IMR-90 (cell line): ENCODE measurements at regions not wholly inside any gene's neighbourhood (a gene's known extent, or its start where the extent isn't known, plus 50 kb on each side); places are given as distances from the start of the nearest gene placed in this dataset.

Experiments
- ATAC-seq: fragments of 200-7000 bp; cut with Tn5 transposase; 2 replicates; pipeline ENCODE4 v1.9.1; 2020; ENCODE audit warnings: low read depth, mild to moderate bottlenecking, moderate library complexity
- BruUV-seq: library from RNA; stranded (reverse); fragments of 400-500 nt; replicated peaks from 2 replicates; lab custom pipeline; 2021; lab: Mats Ljungman, UMichigan
- CTCF ChIA-PET: fragments of 300-600 bp; formaldehyde crosslinking; extraction: SDS; loops from one replicate; lab custom pipeline; 2021; ENCODE audit warnings: antibody characterized with exemption; lab: Yijun Ruan, JAX
- POLR2A ChIA-PET: fragments of 300-600 bp; sonication (Branson Sonifier 250); formaldehyde crosslinking; loops from one replicate; lab custom pipeline; 2022; ENCODE audit warnings: antibody characterized with exemption; ENCODE audit not compliant: unreplicated experiment; lab: Charles Lee
- DNase-seq: peaks from one replicate; pipeline ENCODE4 v3.0.0; 2013
- H2AFZ ChIP-seq: replicated peaks from 2 replicates; pipeline ENCODE3; 2013; ENCODE audit warnings: low read length, mild to moderate bottlenecking; ENCODE audit not compliant: poor library complexity
- H2AK5ac ChIP-seq: 2 replicates; pipeline ENCODE4 v1.6.1; 2013; ENCODE audit warnings: low read depth, low read length, inconsistent platforms
- H2AK9ac ChIP-seq: replicated peaks from 2 replicates; pipeline ENCODE3; 2013; ENCODE audit warnings: mild to moderate bottlenecking, low read depth, low read length, moderate library complexity; ENCODE audit not compliant: poor library complexity
- H2BK120ac ChIP-seq: 2 replicates; pipeline ENCODE4 v1.6.1; 2013; ENCODE audit warnings: low read depth, low read length, inconsistent platforms
- H2BK15ac ChIP-seq: 3 replicates; pipeline ENCODE4 v1.6.1; 2013; ENCODE audit warnings: low read depth, low read length, inconsistent platforms
- H2BK20ac ChIP-seq: 2 replicates; pipeline ENCODE4 v1.6.1; 2013; ENCODE audit warnings: low read depth, mild to moderate bottlenecking, inconsistent platforms, low read length, moderate library complexity
- H2BK5ac ChIP-seq: 2 replicates; pipeline ENCODE4 v1.6.1; 2013; ENCODE audit warnings: mild to moderate bottlenecking, low read depth, low read length, inconsistent platforms; ENCODE audit not compliant: poor library complexity, severe bottlenecking
- H3K14ac ChIP-seq: replicated peaks from 2 replicates; pipeline ENCODE4 v1.6.1; 2013; ENCODE audit warnings: low read depth, low read length, inconsistent platforms
- H3K18ac ChIP-seq: 2 replicates; pipeline ENCODE4 v1.6.1; 2013; ENCODE audit warnings: low read depth, low read length, control low read depth
- H3K23ac ChIP-seq: 2 replicates; pipeline ENCODE4 v1.6.1; 2013; ENCODE audit warnings: low read depth, low read length, inconsistent platforms
- H3K27ac ChIP-seq: 2 replicates; pipeline ENCODE4 v1.5.1; 2013; ENCODE audit warnings: mild to moderate bottlenecking, control low read depth, low read length; ENCODE audit not compliant: insufficient read depth
- H3K27me3 ChIP-seq: 2 replicates; pipeline ENCODE4 v1.6.1; 2013; ENCODE audit warnings: low read length; ENCODE audit not compliant: control insufficient read depth, insufficient read depth
- H3K36me3 ChIP-seq: 2 replicates; pipeline ENCODE4 v1.6.1; 2013; ENCODE audit warnings: low read length, mixed read lengths; ENCODE audit not compliant: control insufficient read depth, insufficient read depth
- H3K4ac ChIP-seq: 2 replicates; pipeline ENCODE4 v1.6.1; 2013; ENCODE audit warnings: low read depth, low read length, inconsistent platforms
- H3K4me1 ChIP-seq: 2 replicates; pipeline ENCODE4 v1.6.1; 2013; ENCODE audit warnings: low read length, mixed read lengths; ENCODE audit not compliant: control insufficient read depth, insufficient read depth
- H3K4me2 ChIP-seq: 2 replicates; pipeline ENCODE4 v1.6.1; 2013; ENCODE audit warnings: low read depth, mild to moderate bottlenecking, control low read depth, low read length, moderate library complexity
- H3K4me3 ChIP-seq: 2 replicates; pipeline ENCODE4 v1.5.1; 2013; ENCODE audit warnings: low read depth, mild to moderate bottlenecking, control low read depth, low read length, moderate library complexity; ENCODE audit not compliant: insufficient read depth
- H3K56ac ChIP-seq: 2 replicates; pipeline ENCODE4 v1.6.1; 2013; ENCODE audit warnings: low read length, inconsistent platforms; ENCODE audit not compliant: insufficient read depth; ENCODE audit errors: extremely low read depth
- H3K79me1 ChIP-seq, 2 experiments: 2 replicates each; pipeline ENCODE4 v1.6.1; 2013; ENCODE audit warnings: low read length in 2 of 2, inconsistent platforms in 1 of 2, low read depth in 1 of 2
- H3K9ac ChIP-seq: 2 replicates; pipeline ENCODE4 v1.6.1; 2013; ENCODE audit warnings: low read depth, low read length, control low read depth
- H3K9me1 ChIP-seq: 2 replicates; pipeline ENCODE4 v1.6.1; 2013; ENCODE audit warnings: low read length, inconsistent platforms; ENCODE audit not compliant: insufficient read depth
- H3K9me3 ChIP-seq: 2 replicates; pipeline ENCODE4 v1.6.1; 2013; ENCODE audit warnings: low read length; ENCODE audit not compliant: control insufficient read depth, insufficient read depth
- H4K20me1 ChIP-seq: 2 replicates; pipeline ENCODE4 v1.6.1; 2013; ENCODE audit warnings: low read length, inconsistent platforms; ENCODE audit not compliant: insufficient read depth
- H4K5ac ChIP-seq: 2 replicates; pipeline ENCODE4 v1.6.1; 2013; ENCODE audit warnings: mild to moderate bottlenecking, low read depth, low read length, control low read depth
- H4K8ac ChIP-seq, 2 experiments: 2 replicates each; pipeline ENCODE4 v1.6.1; 2013; ENCODE audit warnings: low read depth in 2 of 2, low read length in 2 of 2, control low read depth in 1 of 2, inconsistent platforms in 1 of 2
- H4K91ac ChIP-seq: 2 replicates; pipeline ENCODE4 v1.6.1; 2013; ENCODE audit warnings: low read depth, low read length, inconsistent platforms; ENCODE audit not compliant: insufficient read depth
- MAZ ChIP-seq: IDR thresholded peaks from 2 replicates; pipeline ENCODE4 v1.6.1; 2012; ENCODE audit warnings: low read depth, mild to moderate bottlenecking, low read length, improper control_type of control experiment, moderate library complexity, borderline replicate concordance
- SMC3 ChIP-seq: fragments of 150-350 bp; IDR thresholded peaks from 2 replicates; pipeline ENCODE4 v1.6.1; 2016; ENCODE audit warnings: low read depth, mild to moderate bottlenecking, antibody characterized with exemption, low read length, moderate library complexity
- WGBS, 2 experiments: methylation state at CpG; one replicate each; pipeline versions ENCODE4 v1.1.5 to v1.1.7; 2013; ENCODE audit warnings: missing lambda C conversion rate in 2 of 2; ENCODE audit not compliant: insufficient read length in 1 of 2; ENCODE audit errors: extremely low coverage in 2 of 2; 5-methylcytosine and 5-hydroxymethylcytosine counted together
- dilution Hi-C: fragments of 300-500 bp; cut with HindIII; formaldehyde crosslinking; loops from one replicate; pipeline ENCODE4 v1.14.3; 2018; ENCODE audit warnings: low sequenced_read_pairs; ENCODE audit not compliant: unreplicated experiment
- in situ Hi-C: fragments of 300-500 bp; cut with MboI; formaldehyde crosslinking; loops from 3 replicates; pipeline ENCODE4 v1.14.3; 2019; ENCODE audit warnings: low sequenced_read_pairs, inconsistent platforms, mixed read lengths
- intact Hi-C: fragments of 100-400 bp; cut with micrococcal nuclease; formaldehyde crosslinking; loops from 2 replicates; pipeline ENCODE4 v1.10.0; 2022

GRCh38 chr1:59133997-59134396, 162.9 kb upstream of the FGGY start:
- H3K9me3 ChIP-seq = no peaks in the 10 kb centered on the region
- no peak overlapping the region for H2BK120ac ChIP-seq
- H3K27ac ChIP-seq = no peak overlapping the region
- no peak overlapping the region for H3K14ac ChIP-seq
- H3K36me3 ChIP-seq = no peaks in the 10 kb centered on the region
- H3K79me1 ChIP-seq = no peaks in the 10 kb centered on the region
- no peak overlapping the region for H3K23ac ChIP-seq
- H4K8ac ChIP-seq = no peak overlapping the region
- CTCF ChIA-PET = interaction anchor here (0.6 to 1.5 kb wide), 3 partner anchors 9 to 512 kb away, joined by 3 read pairs; no protein-coding TSS in a partner anchor
- dilution Hi-C loops = no loop called here
- 0 out of 2 replicates have a peak overlapping the region, but pooled peaks have one; percentile 14 for H2BK20ac ChIP-seq
- no peak overlapping the region for H3K9ac ChIP-seq
- H3K4me1 ChIP-seq = peaks cover under 1% of the 10 kb centered on the region
- H4K5ac ChIP-seq = no peak overlapping the region
- DNase-seq (no peak), ATAC-seq (no peak)
- POLR2A ChIA-PET = no interaction called here
- H3K4me3 ChIP-seq = no peak overlapping the region
- intact Hi-C loops = no loop called here
- H4K91ac ChIP-seq = no peak overlapping the region
- H3K4ac ChIP-seq = no peak overlapping the region
- H3K4me2 ChIP-seq = no peak overlapping the region
- peaks cover 2% of the 10 kb centered on the region; the same call in 1 of the 2 replicates for H3K9me1 ChIP-seq
- 0 out of 2 replicates have a peak overlapping the region, but pooled peaks have one; percentile 65 for H2AK5ac ChIP-seq
- H2BK15ac ChIP-seq = 0 out of 3 replicates have a peak overlapping the region, but pooled peaks have one; percentile 10
- BruUV-seq = no TSS peak
- H2BK5ac ChIP-seq = no peak overlapping the region
- H2AK9ac ChIP-seq = no peak overlapping the region
- no peak overlapping the region for H2AFZ ChIP-seq
- H3K56ac ChIP-seq = no peak overlapping the region
- TF ChIP-seq MAZ (no peak), SMC3 (no peak)
- H3K27me3 ChIP-seq = no peaks in the 10 kb centered on the region
- in situ Hi-C loops = no loop called here
- no peaks in the 10 kb centered on the region for H4K20me1 ChIP-seq
- no peak overlapping the region for H3K18ac ChIP-seq
- WGBS, 2 experiments = no CpG with 5 or more reads among the region's 1 CpG
